Osteocyte (in vitro differentiated cells): ENCODE measurements at regions not wholly inside any gene's neighbourhood (a gene's known extent, or its start where the extent isn't known, plus 50 kb on each side); places are given as distances from the start of the nearest gene placed in this dataset.
"Not testable (repeated sequence)": the region's sequence is repeated elsewhere in the genome, so short reads cannot be mapped to it uniquely, and the experiment has no call there.

Source experiments
- DNase-seq: peaks from one replicate; pipeline ENCODE4 v3.0.0; 2021; ENCODE audit warnings: mixed read lengths; ENCODE audit not compliant: unreplicated experiment; ENCODE audit errors: extremely low spot score
- H3K27ac Mint-ChIP-seq: one replicate; pipeline ENCODE4 v1.8.0; 2021; ENCODE audit warnings: mild to moderate bottlenecking, mixed read lengths; ENCODE audit not compliant: unreplicated experiment
- H3K27me3 Mint-ChIP-seq: one replicate; pipeline ENCODE4 v1.8.0; 2021; ENCODE audit warnings: mixed read lengths; ENCODE audit not compliant: unreplicated experiment
- H3K36me3 Mint-ChIP-seq: one replicate; pipeline ENCODE4 v1.8.0; 2021; ENCODE audit warnings: mixed read lengths; ENCODE audit not compliant: unreplicated experiment
- H3K4me1 Mint-ChIP-seq: one replicate; pipeline ENCODE4 v1.8.0; 2021; ENCODE audit warnings: mixed read lengths; ENCODE audit not compliant: unreplicated experiment
- H3K4me3 Mint-ChIP-seq: one replicate; pipeline ENCODE4 v1.8.0; 2021; ENCODE audit warnings: mild to moderate bottlenecking, moderate library complexity, mixed read lengths; ENCODE audit not compliant: unreplicated experiment
- H3K9me3 Mint-ChIP-seq: one replicate; pipeline ENCODE4 v1.8.0; 2021; ENCODE audit warnings: mixed read lengths; ENCODE audit not compliant: unreplicated experiment
- TF ChIP-seq, protein P1 (sequence below): fragments of 200-600 bp; sonication (generic); IDR thresholded peaks from 2 replicates; pipeline ENCODE4 v1.5.0; 2021; ENCODE audit warnings: antibody characterized with exemption, mild to moderate bottlenecking, moderate library complexity

DNA sequence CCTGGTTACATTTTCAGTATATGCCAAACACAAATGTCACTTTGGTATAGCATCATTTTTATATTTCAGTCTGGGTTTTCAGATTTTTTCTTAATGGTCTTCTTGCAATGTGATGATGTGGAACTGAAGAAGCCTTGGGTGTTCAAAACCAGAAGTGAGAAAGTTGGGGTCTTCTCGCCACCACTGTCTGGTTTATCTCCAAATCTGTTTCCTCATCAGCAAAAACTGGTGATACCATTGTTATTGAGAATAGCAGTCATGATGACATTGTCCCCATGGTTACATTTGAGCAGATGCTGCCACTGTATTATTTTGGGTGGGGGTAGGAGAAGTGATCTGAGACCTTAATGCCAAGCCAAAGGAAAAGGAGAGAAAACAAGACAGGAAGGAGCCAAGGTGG is 85.9 kb upstream of the MAP3K1 start:
- H3K9me3 Mint-ChIP-seq = no peaks in the 10 kb centered on the region
- DNase-seq = no peak

DNA sequence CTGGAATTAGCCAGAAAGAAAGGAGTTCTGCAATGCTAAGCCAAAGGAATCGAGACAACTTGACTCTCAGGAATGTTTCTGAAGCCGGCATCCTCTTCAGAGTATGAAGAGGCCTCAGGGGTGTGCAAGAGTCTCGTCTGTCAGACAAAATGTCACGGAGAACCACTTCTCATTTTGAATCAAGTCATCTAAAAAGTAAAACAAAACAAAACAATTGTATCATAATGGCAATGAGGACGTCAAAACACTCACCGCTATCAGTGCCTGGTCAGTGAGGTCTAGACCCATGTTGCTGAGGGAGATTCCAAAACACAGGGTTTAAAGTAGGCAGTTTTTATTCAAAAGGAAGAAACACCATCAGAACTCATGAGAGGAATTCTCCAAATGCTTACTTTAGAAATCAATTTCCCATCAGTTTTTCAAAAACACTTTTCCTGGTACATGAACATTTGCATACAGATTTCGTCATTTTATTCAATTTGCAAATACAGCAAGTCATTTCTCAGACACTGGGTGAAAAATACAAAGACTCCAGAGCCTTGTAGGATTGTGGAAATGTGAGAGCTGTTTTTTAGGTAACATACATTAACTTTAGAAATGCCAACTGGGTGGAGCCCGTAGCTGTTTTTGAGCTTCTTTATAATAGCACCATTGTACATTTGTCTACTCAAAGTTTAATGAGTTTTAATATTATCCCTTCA is 89.5 kb upstream of the MAP3K1 start:
- peak overlapping the region; percentile 39 for H3K27ac Mint-ChIP-seq
- no peak overlapping the region for H3K4me3 Mint-ChIP-seq
- TF ChIP-seq, protein P1, sequence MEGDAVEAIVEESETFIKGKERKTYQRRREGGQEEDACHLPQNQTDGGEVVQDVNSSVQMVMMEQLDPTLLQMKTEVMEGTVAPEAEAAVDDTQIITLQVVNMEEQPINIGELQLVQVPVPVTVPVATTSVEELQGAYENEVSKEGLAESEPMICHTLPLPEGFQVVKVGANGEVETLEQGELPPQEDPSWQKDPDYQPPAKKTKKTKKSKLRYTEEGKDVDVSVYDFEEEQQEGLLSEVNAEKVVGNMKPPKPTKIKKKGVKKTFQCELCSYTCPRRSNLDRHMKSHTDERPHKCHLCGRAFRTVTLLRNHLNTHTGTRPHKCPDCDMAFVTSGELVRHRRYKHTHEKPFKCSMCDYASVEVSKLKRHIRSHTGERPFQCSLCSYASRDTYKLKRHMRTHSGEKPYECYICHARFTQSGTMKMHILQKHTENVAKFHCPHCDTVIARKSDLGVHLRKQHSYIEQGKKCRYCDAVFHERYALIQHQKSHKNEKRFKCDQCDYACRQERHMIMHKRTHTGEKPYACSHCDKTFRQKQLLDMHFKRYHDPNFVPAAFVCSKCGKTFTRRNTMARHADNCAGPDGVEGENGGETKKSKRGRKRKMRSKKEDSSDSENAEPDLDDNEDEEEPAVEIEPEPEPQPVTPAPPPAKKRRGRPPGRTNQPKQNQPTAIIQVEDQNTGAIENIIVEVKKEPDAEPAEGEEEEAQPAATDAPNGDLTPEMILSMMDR = no peak
- H3K27me3 Mint-ChIP-seq = no peaks in the 10 kb centered on the region
- no peak for DNase-seq
- H3K4me1 Mint-ChIP-seq = peaks cover 5% of the 10 kb centered on the region
- H3K36me3 Mint-ChIP-seq = no peaks in the 10 kb centered on the region
- H3K9me3 Mint-ChIP-seq = no peaks in the 10 kb centered on the region

More for the DNA sequence above, 85.9 kb upstream of the MAP3K1 start:
- Mint-ChIP-seq H3K4me1 (peaks cover 16% of the 10 kb centered on the region), H3K27ac (no peak overlapping the region), H3K4me3 (no peak overlapping the region), H3K27me3 (no peaks in the 10 kb centered on the region), H3K36me3 (no peaks in the 10 kb centered on the region)
- TF ChIP-seq, protein P1 = no peak

DNA sequence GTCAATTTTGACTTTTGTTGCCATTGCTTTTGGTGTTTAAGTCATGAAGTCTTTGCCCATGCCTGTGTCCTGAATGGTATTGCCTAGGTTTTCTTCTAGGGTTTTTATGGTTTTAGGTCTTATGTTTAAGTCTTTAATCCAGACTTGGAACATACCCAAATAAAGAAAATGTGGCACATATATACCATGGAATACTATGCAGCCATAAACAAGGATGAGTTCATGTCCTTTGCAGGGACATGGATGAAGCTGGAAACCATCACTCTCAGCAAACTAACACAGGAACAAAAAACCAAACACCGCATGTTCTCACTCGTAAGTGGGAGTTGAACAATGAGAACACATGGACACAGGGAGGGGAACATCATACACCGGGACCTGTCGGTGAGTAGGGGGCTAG is 90.5 kb upstream of the MAP3K1 start:
- not testable (repeated sequence) for H3K9me3 Mint-ChIP-seq, H3K4me1 Mint-ChIP-seq, DNase-seq, H3K4me3 Mint-ChIP-seq, H3K36me3 Mint-ChIP-seq, H3K27me3 Mint-ChIP-seq, H3K27ac Mint-ChIP-seq

DNA sequence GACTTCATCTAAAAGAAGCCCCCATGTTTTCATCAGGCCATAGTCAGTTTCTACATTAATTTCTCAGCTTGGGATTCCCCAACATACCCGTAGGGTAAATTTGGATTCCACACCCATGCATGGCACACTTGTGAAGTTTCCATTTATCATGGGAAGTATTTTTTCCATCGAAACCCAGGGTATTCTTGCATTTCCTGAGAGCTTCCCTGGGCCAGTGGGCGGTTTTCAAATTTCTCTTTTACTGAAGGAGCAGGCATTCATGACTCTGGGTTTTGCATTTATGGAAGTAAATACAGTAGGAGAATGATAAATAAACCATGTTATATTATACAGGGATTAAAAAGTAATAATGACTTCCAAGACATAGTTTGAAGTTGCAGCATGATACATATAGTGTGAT is 93.0 kb upstream of the MAP3K1 start:
- peaks cover 11% of the 10 kb centered on the region for H3K4me1 Mint-ChIP-seq
- H3K36me3 Mint-ChIP-seq = no peaks in the 10 kb centered on the region
- no peak overlapping the region for H3K4me3 Mint-ChIP-seq
- no peaks in the 10 kb centered on the region for H3K9me3 Mint-ChIP-seq
- no peak for DNase-seq
- H3K27me3 Mint-ChIP-seq = no peaks in the 10 kb centered on the region
- no peak overlapping the region for H3K27ac Mint-ChIP-seq
- TF ChIP-seq, protein P1 = no peak

DNA sequence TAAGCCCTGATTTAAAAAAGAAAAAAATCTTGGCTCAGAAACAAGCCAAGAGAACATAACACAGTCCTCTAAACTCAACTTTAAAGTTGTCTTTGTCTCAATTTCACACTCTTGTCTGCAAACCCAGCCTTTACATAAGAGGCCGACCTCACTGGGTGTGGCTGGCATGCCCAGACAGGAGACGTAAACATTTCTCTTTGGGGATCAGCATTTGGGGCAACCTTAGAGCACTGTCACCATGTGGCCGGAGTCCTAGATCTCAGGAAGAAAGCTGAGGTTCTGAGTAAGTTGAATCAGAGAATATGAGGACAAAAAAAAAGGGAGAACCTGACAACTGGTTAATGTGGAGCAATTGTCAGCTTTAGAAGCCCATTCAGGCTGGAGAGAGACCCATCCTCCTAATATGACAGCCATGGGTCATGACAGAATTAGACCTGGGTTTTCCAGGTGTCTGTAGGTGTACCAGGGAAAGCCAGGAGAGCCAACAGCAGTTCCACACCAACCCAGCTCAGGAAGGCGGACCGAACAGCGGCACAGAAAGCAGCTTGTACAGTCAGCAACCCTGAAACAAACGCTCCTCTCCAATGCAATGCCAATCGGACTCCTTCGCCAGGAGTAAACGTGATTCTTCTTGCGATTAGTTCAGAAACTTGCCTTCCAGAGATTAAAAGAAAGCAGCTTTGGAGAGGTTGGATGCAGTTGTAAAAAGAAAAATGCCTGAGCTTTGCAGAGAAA is 97.9 kb upstream of the MAP3K1 start:
- Mint-ChIP-seq H3K4me3 (no peak overlapping the region), H3K36me3 (no peaks in the 10 kb centered on the region), H3K27ac (no peak overlapping the region), H3K27me3 (no peaks in the 10 kb centered on the region), H3K9me3 (no peaks in the 10 kb centered on the region), H3K4me1 (peaks cover 16% of the 10 kb centered on the region)
- no peak for DNase-seq
- TF ChIP-seq, protein P1 = no peak
